Testis (tissue), 2 donors: ENCODE measurements at regions not wholly inside any gene's neighbourhood (a gene's known extent, or its start where the extent isn't known, plus 50 kb on each side); places are given as distances from the start of the nearest gene placed in this dataset.

ENCODE experiments used
- DNase-seq: peaks from one replicate; pipeline ENCODE4 v3.0.0-alpha.2; 2019
- H3K27ac ChIP-seq, 2 donors: fragments of 200-600 bp; sonication (generic); one replicate each; pipeline ENCODE4 v1.5.1; 2019
- H3K27me3 ChIP-seq: fragments of 200-600 bp; sonication (generic); one replicate; pipeline ENCODE4 v1.5.1; 2019
- H3K36me3 ChIP-seq: fragments of 200-600 bp; sonication (generic); one replicate; pipeline ENCODE4 v1.5.1; 2017; ENCODE audit warnings: low read depth; ENCODE audit errors: missing control alignments
- H3K4me1 ChIP-seq: fragments of 200-600 bp; sonication (generic); one replicate; pipeline ENCODE4 v1.5.1; 2019
- H3K4me3 ChIP-seq, 2 donors: fragments of 200-600 bp; sonication (generic); one replicate each; pipeline ENCODE4 v1.5.1; 2017 to 2019
- H3K9me3 ChIP-seq: fragments of 200-600 bp; sonication (generic); one replicate; pipeline ENCODE4 v1.5.1; 2017
- CTCF ChIP-seq, 3 experiments: fragments of 450-650 bp in 2 of 3; fragments of 200-600 bp in 1 of 3; sonication (generic) in 1 of 3; IDR thresholded peaks; one replicate each; pipeline ENCODE4 v1.5.1; 2016 to 2019; ENCODE audit warnings: antibody characterized with exemption in 3 of 3, mild to moderate bottlenecking in 2 of 3, moderate library complexity in 1 of 3
- POLR2A ChIP-seq: fragments of 450-650 bp; IDR thresholded peaks from one replicate; pipeline ENCODE4 v1.6.1; 2017; ENCODE audit warnings: antibody characterized with exemption, mild to moderate bottlenecking, moderate library complexity
- WGBS, 2 donors: methylation state at CpG; one replicate each; pipeline ENCODE4 v1.1.5; 2018; 5-methylcytosine and 5-hydroxymethylcytosine counted together
- intact Hi-C: fragments of 100-400 bp; cut with DNase I; formaldehyde crosslinking; loops from one replicate; pipeline ENCODE4 v1.15.1; 2023; ENCODE audit warnings: low total_unique reads

DNA sequence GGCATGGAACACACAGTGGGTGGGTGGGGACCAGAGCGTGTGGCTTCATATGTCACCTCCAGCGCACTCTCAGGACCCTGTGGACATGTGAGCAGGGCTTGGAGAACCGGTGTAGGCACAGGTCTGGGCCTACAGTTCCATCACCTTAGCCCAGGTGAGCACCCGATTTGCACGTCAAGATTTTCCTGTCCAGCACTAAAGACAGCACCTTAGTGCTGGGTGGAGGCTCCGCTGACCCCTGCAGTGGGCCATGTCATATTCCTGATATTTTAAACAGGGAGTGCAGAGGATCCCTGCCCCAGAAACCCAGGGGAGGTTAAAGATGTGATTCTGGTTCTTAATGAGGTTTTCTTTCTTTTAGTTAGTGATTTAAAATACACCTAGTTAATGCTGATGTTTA, 356.0 kb upstream of the IRX4 start:
- H3K4me1 ChIP-seq, result no peaks in the 10 kb centered on the region
- no peaks in the 10 kb centered on the region for H3K27me3 ChIP-seq
- TF ChIP-seq POLR2A (no peak), CTCF (IDR thresholded peaks at IDR 0.05) (no peak)
- H3K27ac ChIP-seq, result no peak overlapping the region
- H3K36me3 ChIP-seq, result no peaks in the 10 kb centered on the region
- no peaks in the 10 kb centered on the region for H3K9me3 ChIP-seq
- DNase-seq, result no peak
- no peak overlapping the region for H3K4me3 ChIP-seq
- intact Hi-C loops, result no loop called here
- WGBS, 2 donors, result 91 to 93% methylated on average over 6 of the region's 6 CpGs

DNA sequence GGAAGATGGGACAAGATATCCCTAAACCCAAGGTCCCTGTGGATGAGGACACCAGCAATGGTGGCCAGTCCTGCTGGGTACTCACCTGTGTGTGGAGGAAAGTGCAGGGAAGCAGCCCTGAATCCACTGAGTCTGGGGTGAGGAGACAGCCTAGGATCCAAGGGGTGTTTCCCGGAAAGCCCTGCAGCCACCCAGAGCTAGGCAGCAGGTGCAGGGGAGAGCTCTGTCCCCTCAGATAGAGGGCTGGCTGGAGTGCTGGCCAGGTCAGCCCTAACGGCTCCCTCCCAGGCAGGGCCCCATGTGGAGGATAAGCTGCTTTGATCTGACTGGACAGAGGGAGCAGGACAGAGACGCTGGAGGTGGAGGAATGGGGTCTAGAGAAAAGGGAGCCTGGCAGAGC, 344.7 kb upstream of the IRX4 start:
- H3K4me1 ChIP-seq, result no peaks in the 10 kb centered on the region
- no peaks in the 10 kb centered on the region for H3K9me3 ChIP-seq
- no peak overlapping the region for H3K27ac ChIP-seq
- H3K4me3 ChIP-seq, result no peak overlapping the region
- no peak for TF ChIP-seq POLR2A
- TF ChIP-seq CTCF (IDR thresholded peaks at IDR 0.05), result no peak
- no peaks in the 10 kb centered on the region for H3K36me3 ChIP-seq
- intact Hi-C loops, result no loop called here
- H3K27me3 ChIP-seq, result no peaks in the 10 kb centered on the region
- no peak for DNase-seq
- 29 to 38% methylated on average over 2 to 3 of the region's 3 CpGs for WGBS, 2 donors

DNA sequence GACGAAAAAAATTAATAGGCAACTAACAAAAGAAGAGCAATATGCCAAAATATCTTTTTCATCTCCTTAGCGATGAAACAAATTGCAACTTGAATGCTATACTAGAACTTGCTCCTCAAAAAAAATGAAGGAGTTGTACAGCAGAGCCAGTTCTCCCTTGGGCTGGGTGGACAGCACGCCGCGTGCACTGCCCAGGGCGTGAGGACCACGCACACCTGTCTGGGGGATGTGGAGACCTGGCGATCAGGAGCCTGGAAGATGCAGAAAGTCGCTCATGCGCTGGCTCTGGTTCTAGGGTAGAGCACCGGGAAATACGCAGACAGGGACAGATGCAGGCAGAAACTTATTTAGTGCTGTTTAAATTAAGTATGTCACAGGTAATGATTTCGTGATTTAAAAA, 342.0 kb upstream of the IRX4 start:
- no peaks in the 10 kb centered on the region for H3K36me3 ChIP-seq
- WGBS, 2 donors, result 64 to 78% methylated on average over 13 of the region's 13 CpGs
- no peak overlapping the region for H3K27ac ChIP-seq
- no peak for DNase-seq
- no peak overlapping the region for H3K4me3 ChIP-seq
- H3K4me1 ChIP-seq, result no peaks in the 10 kb centered on the region
- no peaks in the 10 kb centered on the region for H3K27me3 ChIP-seq
- H3K9me3 ChIP-seq, result no peaks in the 10 kb centered on the region
- intact Hi-C loops, result no loop called here
- TF ChIP-seq POLR2A (no peak), CTCF (IDR thresholded peaks at IDR 0.05) (no peak)

GRCh38 chr5:2223303-2223702, 340.6 kb upstream of the IRX4 start:
- Histone ChIP-seq H3K27me3 (no peaks in the 10 kb centered on the region), H3K36me3 (no peaks in the 10 kb centered on the region), H3K9me3 (no peaks in the 10 kb centered on the region), H3K4me1 (no peaks in the 10 kb centered on the region), H3K4me3 (no peak overlapping the region), H3K27ac (no peak overlapping the region)
- 60 to 74% methylated on average over 15 of the region's 15 CpGs for WGBS, 2 donors
- intact Hi-C loops, result no loop called here
- no peak for DNase-seq
- TF ChIP-seq CTCF (IDR thresholded peaks at IDR 0.05) (no peak), POLR2A (no peak)

DNA sequence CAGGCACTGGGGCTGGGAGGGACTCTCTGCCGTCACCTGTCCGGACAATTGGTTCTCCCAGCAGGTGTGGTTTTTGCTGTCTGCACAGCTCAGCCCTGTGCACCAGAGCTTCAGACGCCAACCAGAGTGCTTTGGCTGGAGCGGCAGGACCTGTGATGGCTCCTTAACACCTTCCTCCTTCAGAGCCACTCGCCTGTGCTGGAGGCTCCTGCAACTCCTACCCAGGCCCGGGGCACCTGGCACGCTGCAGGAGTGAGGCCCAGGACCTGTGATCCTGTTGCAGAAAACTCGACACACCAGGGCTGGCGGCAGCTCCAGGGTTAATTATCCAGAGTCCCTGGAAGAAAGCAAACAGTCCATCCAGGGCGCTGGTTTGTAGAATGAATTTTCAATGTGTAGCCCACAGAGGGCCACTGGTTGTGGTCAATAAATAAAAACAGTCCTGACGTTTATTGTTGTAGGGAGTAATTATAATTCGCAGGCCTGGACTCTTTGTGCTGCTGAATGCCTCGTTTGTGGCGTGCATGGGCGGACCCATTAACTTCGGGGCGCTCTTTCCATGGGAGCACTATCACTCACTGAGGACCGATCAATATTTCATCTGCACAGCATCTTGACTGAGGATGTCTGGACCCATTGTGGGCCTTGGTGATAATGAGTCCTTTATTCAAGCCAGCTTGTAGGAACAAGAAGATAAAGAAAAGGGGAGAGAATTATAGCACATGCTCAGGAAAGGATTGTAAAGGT, 339.7 kb upstream of the IRX4 start:
- no peak for TF ChIP-seq POLR2A
- TF ChIP-seq CTCF (IDR thresholded peaks at IDR 0.05), result no peak
- 51 to 69% methylated on average over 14 to 18 of the region's 18 CpGs for WGBS, 2 donors
- Histone ChIP-seq H3K4me3 (no peak overlapping the region), H3K9me3 (no peaks in the 10 kb centered on the region), H3K27ac (no peak overlapping the region), H3K4me1 (no peaks in the 10 kb centered on the region), H3K27me3 (no peaks in the 10 kb centered on the region), H3K36me3 (no peaks in the 10 kb centered on the region)
- no peak for DNase-seq
- intact Hi-C loops, result no loop called here
